Type B pancreatic cell (in vitro differentiated cells): ENCODE measurements at regions not wholly inside any gene's neighbourhood (a gene's known extent, or its start where the extent isn't known, plus 50 kb on each side); places are given as distances from the start of the nearest gene placed in this dataset.

Experiments
- DNase-seq: peaks from one replicate; pipeline ENCODE4 v3.0.0; 2021; ENCODE audit warnings: mixed read lengths; ENCODE audit not compliant: unreplicated experiment; ENCODE audit errors: extremely low spot score
- H3K27ac Mint-ChIP-seq: 2 replicates; pipeline ENCODE4 v1.8.0; 2021; ENCODE audit warnings: mild to moderate bottlenecking, mixed read lengths
- H3K27me3 Mint-ChIP-seq: 2 replicates; pipeline ENCODE4 v1.8.0; 2021; ENCODE audit warnings: mixed read lengths
- H3K36me3 Mint-ChIP-seq: 2 replicates; pipeline ENCODE4 v1.8.0; 2021; ENCODE audit warnings: mixed read lengths
- H3K4me1 Mint-ChIP-seq: one replicate; pipeline ENCODE4 v1.8.0; 2021; ENCODE audit warnings: mixed read lengths; ENCODE audit not compliant: unreplicated experiment
- H3K4me3 Mint-ChIP-seq: 2 replicates; pipeline ENCODE4 v1.8.0; 2021; ENCODE audit warnings: mild to moderate bottlenecking, mixed read lengths
- H3K9me3 Mint-ChIP-seq: 2 replicates; pipeline ENCODE4 v1.8.0; 2021; ENCODE audit warnings: mixed read lengths
- TF ChIP-seq, protein P1 (sequence below): fragments of 200-600 bp; sonication (generic); conservative IDR thresholded peaks from 2 replicates; pipeline ENCODE4 v1.5.0; 2021; ENCODE audit warnings: antibody characterized with exemption, mild to moderate bottlenecking

DNA sequence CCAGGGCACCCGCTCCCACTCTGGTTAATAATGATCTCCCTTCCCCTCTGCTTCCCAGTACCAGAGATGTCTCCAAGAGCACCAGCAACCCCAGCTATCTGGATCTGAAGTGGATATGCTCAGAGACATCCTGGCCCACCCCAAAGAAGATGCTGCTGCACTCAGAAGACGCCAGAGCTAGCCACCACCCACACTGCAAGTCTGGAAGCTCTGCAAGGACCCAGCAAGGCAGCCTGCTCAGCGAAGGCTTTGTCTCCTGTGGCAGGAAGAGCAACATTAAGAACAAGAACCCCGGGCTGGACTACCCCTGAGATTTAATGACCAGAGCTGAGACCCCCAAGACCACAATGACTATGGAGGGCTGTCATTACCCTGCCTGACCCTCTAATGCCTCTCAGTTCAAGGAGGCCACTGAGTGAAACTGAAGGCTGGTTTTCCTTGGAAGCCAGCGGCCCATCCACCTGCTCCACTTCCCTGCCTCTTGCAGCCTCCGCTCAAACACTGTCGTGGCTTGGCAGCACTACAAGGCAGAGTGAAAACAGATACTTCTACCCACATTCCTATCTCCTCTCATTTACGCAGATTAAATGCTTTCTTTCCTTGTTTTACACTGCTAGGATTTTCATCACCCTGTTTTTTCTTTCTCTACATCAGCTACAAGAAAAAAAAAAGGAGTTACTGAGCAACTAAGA, 202.2 kb downstream of the SNX10 start:
- H3K27ac Mint-ChIP-seq = no peak overlapping the region
- peaks cover 22% of the 10 kb centered on the region for H3K4me1 Mint-ChIP-seq

DNA sequence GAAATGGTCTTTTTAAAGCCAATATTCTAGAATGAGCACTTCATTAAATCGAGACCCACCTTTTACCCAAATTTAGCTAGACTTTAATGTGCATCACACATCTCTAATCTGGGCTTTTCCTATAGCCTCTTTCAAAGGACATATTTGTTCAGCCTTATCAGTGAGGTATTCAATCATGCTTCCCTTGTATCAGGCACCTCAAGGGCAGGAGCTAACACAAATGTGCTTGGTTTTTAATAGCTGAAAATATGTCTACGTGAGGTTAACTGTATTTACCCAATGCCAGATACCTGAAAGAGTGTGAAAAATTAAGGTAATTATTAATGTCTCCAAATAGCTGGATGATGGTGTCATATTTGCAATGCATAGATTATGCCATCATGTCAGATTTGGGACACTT, 203.9 kb downstream of the SNX10 start:
- Mint-ChIP-seq H3K27me3 (peaks cover 9% of the 10 kb centered on the region), H3K9me3 (no peaks in the 10 kb centered on the region), H3K27ac (no peak overlapping the region), H3K36me3 (no peaks in the 10 kb centered on the region), H3K4me3 (no peak overlapping the region), H3K4me1 (peaks cover 15% of the 10 kb centered on the region)
- TF ChIP-seq, protein P1, sequence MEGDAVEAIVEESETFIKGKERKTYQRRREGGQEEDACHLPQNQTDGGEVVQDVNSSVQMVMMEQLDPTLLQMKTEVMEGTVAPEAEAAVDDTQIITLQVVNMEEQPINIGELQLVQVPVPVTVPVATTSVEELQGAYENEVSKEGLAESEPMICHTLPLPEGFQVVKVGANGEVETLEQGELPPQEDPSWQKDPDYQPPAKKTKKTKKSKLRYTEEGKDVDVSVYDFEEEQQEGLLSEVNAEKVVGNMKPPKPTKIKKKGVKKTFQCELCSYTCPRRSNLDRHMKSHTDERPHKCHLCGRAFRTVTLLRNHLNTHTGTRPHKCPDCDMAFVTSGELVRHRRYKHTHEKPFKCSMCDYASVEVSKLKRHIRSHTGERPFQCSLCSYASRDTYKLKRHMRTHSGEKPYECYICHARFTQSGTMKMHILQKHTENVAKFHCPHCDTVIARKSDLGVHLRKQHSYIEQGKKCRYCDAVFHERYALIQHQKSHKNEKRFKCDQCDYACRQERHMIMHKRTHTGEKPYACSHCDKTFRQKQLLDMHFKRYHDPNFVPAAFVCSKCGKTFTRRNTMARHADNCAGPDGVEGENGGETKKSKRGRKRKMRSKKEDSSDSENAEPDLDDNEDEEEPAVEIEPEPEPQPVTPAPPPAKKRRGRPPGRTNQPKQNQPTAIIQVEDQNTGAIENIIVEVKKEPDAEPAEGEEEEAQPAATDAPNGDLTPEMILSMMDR = no peak
- DNase-seq = no peak

More for the DNA sequence above, 202.2 kb downstream of the SNX10 start:
- Mint-ChIP-seq H3K4me3 (no peak overlapping the region), H3K27me3 (peaks cover 9% of the 10 kb centered on the region), H3K36me3 (no peaks in the 10 kb centered on the region), H3K9me3 (no peaks in the 10 kb centered on the region)
- TF ChIP-seq, protein P1 = no peak
- no peak for DNase-seq

DNA sequence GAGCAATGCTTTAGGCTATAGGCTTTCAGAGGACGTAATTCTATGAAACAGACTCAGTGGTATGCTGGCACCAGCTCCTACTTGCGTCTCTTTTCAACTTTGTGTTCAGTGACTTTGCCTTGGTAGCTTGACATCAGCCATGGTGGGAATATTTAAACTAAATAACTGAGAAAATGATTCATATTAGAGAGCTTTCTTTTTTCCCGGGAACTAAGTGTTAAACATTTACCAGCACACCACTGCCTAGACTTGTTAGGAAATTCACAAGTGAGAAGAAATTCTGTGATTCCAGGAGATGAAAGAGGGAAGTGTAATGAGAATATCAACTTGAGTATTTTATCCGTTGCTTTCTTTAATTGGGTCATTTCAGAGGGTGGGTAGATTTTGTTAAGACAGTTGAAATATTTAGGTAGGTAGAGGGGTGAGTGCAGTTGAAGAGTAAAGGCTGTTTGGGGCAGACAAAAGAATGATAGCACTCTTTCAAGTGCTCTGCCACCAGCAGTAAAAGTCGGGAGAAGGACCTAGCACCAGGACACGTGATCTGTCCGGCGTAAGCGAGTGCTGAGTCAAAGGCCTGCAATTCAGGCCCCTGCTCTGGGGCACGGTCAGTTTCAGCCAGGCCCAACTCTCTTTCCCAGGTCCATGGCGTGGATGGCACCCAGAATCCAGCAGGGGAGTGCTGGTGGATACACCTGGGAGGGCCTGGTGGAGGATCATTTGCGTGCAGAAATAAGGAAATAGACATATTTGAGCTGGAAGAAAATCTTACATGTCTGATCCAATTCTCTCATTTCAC, 206.3 kb downstream of the SNX10 start:
- Mint-ChIP-seq H3K36me3 (no peaks in the 10 kb centered on the region), H3K27ac (no peak overlapping the region)
- DNase-seq = no peak

DNA sequence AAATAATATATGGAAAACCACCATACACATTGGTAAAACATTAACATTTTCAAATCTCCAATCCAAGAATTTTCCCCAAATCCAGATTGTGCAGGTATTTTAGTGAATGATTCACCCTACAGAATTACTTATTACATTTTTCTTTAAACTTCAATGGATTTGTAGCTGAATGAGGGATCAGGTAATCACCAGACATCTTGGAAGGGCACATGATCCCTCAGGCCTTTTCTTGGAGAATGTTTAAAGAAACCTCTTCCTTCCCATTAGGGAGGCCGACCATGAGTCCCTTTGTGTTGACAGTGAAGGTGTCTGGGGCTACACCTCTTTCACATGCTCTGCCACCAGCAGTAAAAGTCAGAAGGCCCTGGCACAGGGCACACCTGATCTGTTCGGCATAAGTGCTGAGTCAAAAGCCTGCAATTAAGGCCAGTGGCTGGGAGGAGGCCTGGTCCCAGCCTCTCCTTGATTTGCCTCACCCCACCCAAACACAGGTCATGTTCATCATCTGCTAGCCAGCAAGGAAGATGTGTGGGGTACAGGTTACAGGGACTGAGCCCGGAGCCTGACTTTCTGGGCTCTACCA, 207.7 kb downstream of the SNX10 start:
- peaks cover 19% of the 10 kb centered on the region for H3K27me3 Mint-ChIP-seq
- no peaks in the 10 kb centered on the region for H3K4me1 Mint-ChIP-seq

More for the DNA sequence above, 206.3 kb downstream of the SNX10 start:
- no peak overlapping the region for H3K4me3 Mint-ChIP-seq
- TF ChIP-seq, protein P1 = no peak
- no peaks in the 10 kb centered on the region for H3K4me1 Mint-ChIP-seq
- H3K9me3 Mint-ChIP-seq = no peaks in the 10 kb centered on the region
- H3K27me3 Mint-ChIP-seq = peaks cover 8% of the 10 kb centered on the region

DNA sequence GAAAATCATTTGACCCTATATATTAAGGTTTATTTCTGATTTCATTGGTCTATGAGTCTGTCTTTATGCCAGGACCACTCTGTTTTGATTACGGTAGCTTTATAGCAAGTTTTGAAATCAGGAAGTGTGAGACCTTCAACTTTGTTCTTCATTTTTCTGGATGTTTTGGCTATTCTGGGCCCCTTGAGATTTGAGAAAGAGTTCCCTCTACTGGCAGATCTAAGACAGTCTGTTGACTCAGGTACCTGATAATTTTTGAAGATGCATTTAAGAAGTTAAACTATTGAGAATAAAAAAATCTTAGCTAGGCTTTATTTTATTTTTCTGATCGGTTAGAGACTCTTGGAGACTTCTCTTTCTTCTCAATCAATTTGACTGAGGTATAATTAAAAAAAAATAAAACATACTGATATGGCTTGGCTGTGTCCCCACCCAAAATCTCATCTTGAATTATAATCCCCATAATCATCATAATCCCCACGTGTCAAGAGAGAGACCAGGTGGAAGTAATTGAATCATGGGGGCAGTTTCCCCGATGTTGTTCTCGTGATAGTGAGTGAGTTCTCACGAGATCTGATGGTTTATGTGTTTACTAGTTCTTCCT, 209.2 kb downstream of the SNX10 start:
- no peak overlapping the region for H3K4me3 Mint-ChIP-seq
- DNase-seq = no peak
- no peaks in the 10 kb centered on the region for H3K9me3 Mint-ChIP-seq
- TF ChIP-seq, protein P1 = peak; percentile 73
- H3K27me3 Mint-ChIP-seq = peaks cover 21% of the 10 kb centered on the region
- no peaks in the 10 kb centered on the region for H3K36me3 Mint-ChIP-seq
- H3K4me1 Mint-ChIP-seq = no peaks in the 10 kb centered on the region
- H3K27ac Mint-ChIP-seq = no peak overlapping the region

More for the DNA sequence above, 207.7 kb downstream of the SNX10 start:
- Mint-ChIP-seq H3K36me3 (no peaks in the 10 kb centered on the region), H3K4me3 (no peak overlapping the region), H3K27ac (no peak overlapping the region), H3K9me3 (no peaks in the 10 kb centered on the region)
- no peak for DNase-seq
- TF ChIP-seq, protein P1 = no peak
